ENCODE measurements at regions not wholly inside any gene's neighbourhood (a gene's known extent, or its start where the extent isn't known, plus 50 kb on each side); places are given as distances from the start of the nearest gene placed in this dataset.

- TF ChIP-seq CTCF (IDR thresholded peaks at IDR 0.05; ENCODE audit: poor library complexity, severe bottlenecking) (no peak), MXI1 (conservative IDR thresholded peaks at IDR 0.05; ENCODE audit: poor library complexity, severe bottlenecking) (no peak), EZH2 (IDR thresholded peaks at IDR 0.05; ENCODE audit: borderline replicate concordance, insufficient read depth, low read length, poor library complexity, severe bottlenecking) (no peak), EP300 (conservative IDR thresholded peaks at IDR 0.05; ENCODE audit: poor library complexity, severe bottlenecking) (no peak), REST (IDR thresholded peaks at IDR 0.05; ENCODE audit: borderline replicate concordance) (no peak)
Observed at GRCh38 chr3:28188686-28189085, 52.7 kb upstream of the CMC1 start.
